ENCODE measurements at regions not wholly inside any gene's neighbourhood (a gene's known extent, or its start where the extent isn't known, plus 50 kb on each side); places are given as distances from the start of the nearest gene placed in this dataset.

- H3K27ac ChIP-seq (ENCODE audit: low read depth), result no peak overlapping the region
- H3K4me1 ChIP-seq (ENCODE audit: insufficient read depth), result no peaks in the 10 kb centered on the region
- H3K4me3 ChIP-seq (ENCODE audit: low read depth, low read length), result no peak overlapping the region
- no peak for DNase-seq (ENCODE audit: extremely low spot score)
- 48% methylated on average over 12 of the region's 12 CpGs for WGBS
- H3K36me3 ChIP-seq (ENCODE audit: insufficient read depth), result no peaks in the 10 kb centered on the region
Observed at GRCh38 chr20:48461091-48461734, 366.6 kb downstream of the PREX1 start.

GRCh38 chr20:48460681-48461080, 367.1 kb downstream of the PREX1 start:
- H3K27ac ChIP-seq (ENCODE audit: low read depth), result no peak overlapping the region
- no peak overlapping the region for H3K4me3 ChIP-seq (ENCODE audit: low read depth, low read length)
- WGBS, result 84% methylated on average over 4 of the region's 4 CpGs
- H3K36me3 ChIP-seq (ENCODE audit: insufficient read depth), result no peaks in the 10 kb centered on the region
- no peak for DNase-seq (ENCODE audit: extremely low spot score)
- H3K4me1 ChIP-seq (ENCODE audit: insufficient read depth), result no peaks in the 10 kb centered on the region

GRCh38 chr20:48459722-48460395, 367.9 kb downstream of the PREX1 start:
- no peak for DNase-seq (ENCODE audit: extremely low spot score)
- Histone ChIP-seq H3K4me3 (ENCODE audit: low read depth, low read length) (no peak overlapping the region), H3K4me1 (ENCODE audit: insufficient read depth) (no peaks in the 10 kb centered on the region), H3K36me3 (ENCODE audit: insufficient read depth) (no peaks in the 10 kb centered on the region), H3K27ac (ENCODE audit: low read depth) (no peak overlapping the region)
- 81% methylated on average over 25 of the region's 25 CpGs for WGBS

GRCh38 chr20:48458601-48459385, 369.0 kb downstream of the PREX1 start:
- Histone ChIP-seq H3K4me3 (ENCODE audit: low read depth, low read length) (no peak overlapping the region), H3K27ac (ENCODE audit: low read depth) (no peak overlapping the region), H3K36me3 (ENCODE audit: insufficient read depth) (no peaks in the 10 kb centered on the region), H3K4me1 (ENCODE audit: insufficient read depth) (no peaks in the 10 kb centered on the region)
- 85% methylated on average over 12 of the region's 12 CpGs for WGBS
- DNase-seq (ENCODE audit: extremely low spot score), result no peak

GRCh38 chr20:48458003-48458377, 369.8 kb downstream of the PREX1 start:
- no peaks in the 10 kb centered on the region for H3K4me1 ChIP-seq (ENCODE audit: insufficient read depth)
- no peak overlapping the region for H3K4me3 ChIP-seq (ENCODE audit: low read depth, low read length)
- no peaks in the 10 kb centered on the region for H3K36me3 ChIP-seq (ENCODE audit: insufficient read depth)
- no peak for DNase-seq (ENCODE audit: extremely low spot score)
- H3K27ac ChIP-seq (ENCODE audit: low read depth), result no peak overlapping the region
- 87% methylated on average over 8 of the region's 8 CpGs for WGBS

GRCh38 chr20:48457193-48458002, 370.4 kb downstream of the PREX1 start:
- 87% methylated on average over 10 of the region's 10 CpGs for WGBS
- Histone ChIP-seq H3K4me1 (ENCODE audit: insufficient read depth) (no peaks in the 10 kb centered on the region), H3K27ac (ENCODE audit: low read depth) (no peak overlapping the region), H3K36me3 (ENCODE audit: insufficient read depth) (no peaks in the 10 kb centered on the region), H3K4me3 (ENCODE audit: low read depth, low read length) (no peak overlapping the region)
- no peak for DNase-seq (ENCODE audit: extremely low spot score)

GRCh38 chr20:48456366-48457192, 371.2 kb downstream of the PREX1 start:
- no peak overlapping the region for H3K27ac ChIP-seq (ENCODE audit: low read depth)
- H3K36me3 ChIP-seq (ENCODE audit: insufficient read depth), result no peaks in the 10 kb centered on the region
- WGBS, result 62% methylated on average over 8 of the region's 8 CpGs
- no peak overlapping the region for H3K4me3 ChIP-seq (ENCODE audit: low read depth, low read length)
- no peak for DNase-seq (ENCODE audit: extremely low spot score)
- no peaks in the 10 kb centered on the region for H3K4me1 ChIP-seq (ENCODE audit: insufficient read depth)

- DNase-seq (ENCODE audit: extremely low spot score), result peak; percentile 8
- no peaks in the 10 kb centered on the region for H3K4me1 ChIP-seq (ENCODE audit: insufficient read depth)
- 51% methylated on average over 16 of the region's 16 CpGs for WGBS
- no peaks in the 10 kb centered on the region for H3K36me3 ChIP-seq (ENCODE audit: insufficient read depth)
- no peak overlapping the region for H3K27ac ChIP-seq (ENCODE audit: low read depth)
- H3K4me3 ChIP-seq (ENCODE audit: low read depth, low read length), result no peak overlapping the region
Observed at GRCh38 chr20:48455651-48456365, 372.0 kb downstream of the PREX1 start.

GRCh38 chr20:48454671-48455490, 372.9 kb downstream of the PREX1 start:
- no peak for DNase-seq (ENCODE audit: extremely low spot score)
- H3K4me1 ChIP-seq (ENCODE audit: insufficient read depth), result no peaks in the 10 kb centered on the region
- no peak overlapping the region for H3K27ac ChIP-seq (ENCODE audit: low read depth)
- no peak overlapping the region for H3K4me3 ChIP-seq (ENCODE audit: low read depth, low read length)
- WGBS, result 74% methylated on average over 14 of the region's 14 CpGs
- H3K36me3 ChIP-seq (ENCODE audit: insufficient read depth), result no peaks in the 10 kb centered on the region

GRCh38 chr20:48453477-48454093, 374.2 kb downstream of the PREX1 start:
- 85% methylated on average over 15 of the region's 15 CpGs for WGBS
- H3K4me1 ChIP-seq (ENCODE audit: insufficient read depth), result no peaks in the 10 kb centered on the region

GRCh38 chr20:48451401-48451800, 376.4 kb downstream of the PREX1 start:
- H3K4me3 ChIP-seq (ENCODE audit: low read depth, low read length), result no peak overlapping the region
- H3K36me3 ChIP-seq (ENCODE audit: insufficient read depth), result no peaks in the 10 kb centered on the region
- DNase-seq (ENCODE audit: extremely low spot score), result no peak
- H3K27ac ChIP-seq (ENCODE audit: low read depth), result no peak overlapping the region
- no peaks in the 10 kb centered on the region for H3K4me1 ChIP-seq (ENCODE audit: insufficient read depth)
- WGBS, result 92% methylated on average over 6 of the region's 6 CpGs

More at GRCh38 chr20:48453477-48454093, 374.2 kb downstream of the PREX1 start:
- Histone ChIP-seq H3K4me3 (ENCODE audit: low read depth, low read length) (no peak overlapping the region), H3K36me3 (ENCODE audit: insufficient read depth) (no peaks in the 10 kb centered on the region), H3K27ac (ENCODE audit: low read depth) (no peak overlapping the region)
- no peak for DNase-seq (ENCODE audit: extremely low spot score)
